CD14-positive monocyte (primary cell): ENCODE measurements at regions not wholly inside any gene's neighbourhood (a gene's known extent, or its start where the extent isn't known, plus 50 kb on each side); places are given as distances from the start of the nearest gene placed in this dataset.
"Not testable (repeated sequence)": the region's sequence is repeated elsewhere in the genome, so short reads cannot be mapped to it uniquely, and the experiment has no call there.

Source experiments
- DNase-seq, 3 donors: peaks; one replicate each; pipeline ENCODE4 v3.0.0-alpha.2; 2011 to 2022
- H2AFZ ChIP-seq: 2 replicates; pipeline ENCODE4 v1.6.0; 2012; ENCODE audit warnings: mild to moderate bottlenecking, low read depth, low read length, inconsistent platforms; ENCODE audit not compliant: insufficient read depth, poor library complexity, severe bottlenecking
- H3K27ac ChIP-seq, 2 donors: 1 replicate in 1 of 2; 2 replicates in 1 of 2; pipeline ENCODE4 v1.5.1; 2012 to 2013; ENCODE audit warnings: low read length in 2 of 2, control low read depth in 1 of 2, inconsistent platforms in 1 of 2, low read depth in 1 of 2, mild to moderate bottlenecking in 1 of 2
- H3K27me3 ChIP-seq, 2 donors: one replicate each; pipeline versions ENCODE4 v1.6.0 to v1.6.1; 2011 to 2013; ENCODE audit warnings: low read length in 2 of 2; ENCODE audit not compliant: control insufficient read depth in 2 of 2, insufficient read depth in 2 of 2
- H3K36me3 ChIP-seq, 2 donors: replicated peaks in 1 of 2; 1 replicate in 1 of 2; 2 replicates in 1 of 2; pipeline versions ENCODE4 v1.5.1 to v1.6.1; 2012 to 2013; ENCODE audit warnings: low read length in 2 of 2, control low read depth in 1 of 2, inconsistent platforms in 1 of 2, mild to moderate bottlenecking in 1 of 2; ENCODE audit not compliant: insufficient read depth in 2 of 2, control insufficient read depth in 1 of 2
- H3K4me1 ChIP-seq, 2 donors: 1 replicate in 1 of 2; 2 replicates in 1 of 2; pipeline versions ENCODE4 v1.5.1 to v1.6.1; 2012 to 2013; ENCODE audit warnings: low read length in 2 of 2, control low read depth in 1 of 2, inconsistent platforms in 1 of 2, mild to moderate bottlenecking in 1 of 2, moderate library complexity in 1 of 2; ENCODE audit not compliant: insufficient read depth in 2 of 2, control insufficient read depth in 1 of 2
- H3K4me2 ChIP-seq: replicated peaks from 2 replicates; pipeline ENCODE3; 2012; ENCODE audit warnings: low read length, moderate library complexity, mild to moderate bottlenecking; ENCODE audit not compliant: poor library complexity, severe bottlenecking; ENCODE audit errors: extremely low read depth
- H3K4me3 ChIP-seq, 3 experiments: fragments of 200-600 bp in 1 of 3; sonication (generic) in 1 of 3; replicated peaks in 1 of 3; 1 replicate in 2 of 3; 2 replicates in 1 of 3; pipeline ENCODE4 v1.5.1; 2011 to 2013; ENCODE audit warnings: low read length in 3 of 3, mild to moderate bottlenecking in 3 of 3, control low read depth in 2 of 3, low read depth in 2 of 3, inconsistent platforms in 1 of 3, moderate library complexity in 1 of 3
- H3K79me2 ChIP-seq: 2 replicates; pipeline ENCODE4 v1.6.0; 2012; ENCODE audit warnings: mild to moderate bottlenecking, control low read depth, inconsistent platforms, low read length, moderate library complexity; ENCODE audit not compliant: insufficient read depth
- H3K9ac ChIP-seq: 2 replicates; pipeline ENCODE4 v1.6.0; 2017; ENCODE audit warnings: low read length, mild to moderate bottlenecking; ENCODE audit not compliant: insufficient read depth, poor library complexity, severe bottlenecking
- H3K9me3 ChIP-seq, 2 donors: replicated peaks in 1 of 2; 1 replicate in 1 of 2; 2 replicates in 1 of 2; pipeline versions ENCODE4 v1.5.1 to v1.6.1; 2012 to 2013; ENCODE audit warnings: low read length in 2 of 2, control low read depth in 1 of 2; ENCODE audit not compliant: control insufficient read depth in 1 of 2, insufficient read depth in 1 of 2
- H4K20me1 ChIP-seq: 2 replicates; pipeline ENCODE4 v1.6.0; 2012; ENCODE audit warnings: mild to moderate bottlenecking, low read length, control low read depth, moderate library complexity; ENCODE audit not compliant: insufficient read depth
- H3K27ac Mint-ChIP-seq, 7 donors: one replicate each; pipeline ENCODE4 v1.8.0; 2020; ENCODE audit warnings: mild to moderate bottlenecking in 7 of 7, mixed read lengths in 7 of 7, moderate library complexity in 6 of 7, inconsistent platforms in 2 of 7
- H3K27me3 Mint-ChIP-seq, 3 donors: one replicate each; pipeline ENCODE4 v1.8.0; 2021 to 2022; ENCODE audit warnings: low read depth in 3 of 3, mild to moderate bottlenecking in 3 of 3, mixed read lengths in 3 of 3, moderate library complexity in 3 of 3, inconsistent platforms in 1 of 3
- H3K36me3 Mint-ChIP-seq, 2 donors: one replicate each; pipeline ENCODE4 v1.8.0; 2020; ENCODE audit warnings: mixed read lengths in 2 of 2, inconsistent platforms in 1 of 2, mild to moderate bottlenecking in 1 of 2
- H3K4me1 Mint-ChIP-seq: one replicate; pipeline ENCODE4 v1.8.0; 2020; ENCODE audit warnings: mild to moderate bottlenecking, mixed read lengths
- H3K4me3 Mint-ChIP-seq, 2 donors: one replicate each; pipeline ENCODE4 v1.8.0; 2020; ENCODE audit warnings: mild to moderate bottlenecking in 2 of 2, mixed read lengths in 2 of 2, moderate library complexity in 1 of 2
- H3K9me3 Mint-ChIP-seq, 7 donors: one replicate each; pipeline ENCODE4 v1.8.0; 2020 to 2022; ENCODE audit warnings: mixed read lengths in 7 of 7, mild to moderate bottlenecking in 6 of 7, moderate library complexity in 6 of 7, inconsistent platforms in 2 of 7
- WGBS: methylation state at CpG from one replicate; pipeline ENCODE4 v1.1.5; 2013; ENCODE audit warnings: missing lambda C conversion rate; ENCODE audit not compliant: insufficient coverage; 5-methylcytosine and 5-hydroxymethylcytosine counted together
- intact Hi-C, 2 donors: fragments of 100-400 bp; cut with micrococcal nuclease; formaldehyde crosslinking; loops; one replicate each; pipeline versions ENCODE4 v1.15.0 to v1.15.1; 2023
- TF ChIP-seq, protein P1 (sequence below): fragments of 200-600 bp; IDR thresholded peaks from one replicate; pipeline ENCODE4 v1.8.0; 2022; ENCODE audit warnings: antibody characterized with exemption, mild to moderate bottlenecking

DNA sequence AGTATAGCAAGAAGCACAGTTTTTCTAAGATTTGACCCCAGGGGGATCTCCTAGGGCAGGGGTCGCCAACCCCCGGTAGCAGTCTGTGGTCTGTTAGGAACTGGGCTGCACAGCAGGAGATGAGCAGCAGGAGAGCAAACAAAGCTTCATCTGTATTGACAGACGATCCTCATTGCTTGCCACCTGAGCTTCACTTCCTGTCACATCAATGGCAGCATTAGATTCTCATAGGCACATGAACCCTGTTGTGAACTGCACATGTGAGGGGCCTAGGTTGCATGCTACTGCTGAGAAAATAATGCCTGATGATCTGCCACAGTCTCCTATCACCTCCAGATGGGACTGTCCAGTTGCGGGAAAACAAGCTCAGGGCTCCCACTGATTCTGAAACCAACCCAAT lies 136.2 kb downstream of the RGPD3 start:
- Histone ChIP-seq H3K4me3 (no peak overlapping the region), H3K27me3 (no peaks in the 10 kb centered on the region), H2AFZ (no peak overlapping the region), H3K4me1 (peaks cover 0 to 3% of the 10 kb centered on the region in 2 donors), H3K36me3 (no peaks in the 10 kb centered on the region), H3K9me3 (peaks cover 4 to 7% of the 10 kb centered on the region in 2 donors), H3K79me2 (no peaks in the 10 kb centered on the region), H3K9ac (no peak overlapping the region), H4K20me1 (no peaks in the 10 kb centered on the region), H3K4me2 (no peak overlapping the region), H3K27ac (no peak overlapping the region)
- Mint-ChIP-seq H3K4me3 (no peak overlapping the region), H3K9me3 (peaks cover 12 to 25% (median 16%) of the 10 kb centered on the region in 7 donors), H3K27me3 (peaks cover 0 to 2% (median 0%) of the 10 kb centered on the region in 3 donors), H3K27ac (no peak overlapping the region), H3K36me3 (no peaks in the 10 kb centered on the region), H3K4me1 (peaks cover 11% of the 10 kb centered on the region)
- no peak for DNase-seq
- intact Hi-C loops: no loop called here
- TF ChIP-seq, protein P1, sequence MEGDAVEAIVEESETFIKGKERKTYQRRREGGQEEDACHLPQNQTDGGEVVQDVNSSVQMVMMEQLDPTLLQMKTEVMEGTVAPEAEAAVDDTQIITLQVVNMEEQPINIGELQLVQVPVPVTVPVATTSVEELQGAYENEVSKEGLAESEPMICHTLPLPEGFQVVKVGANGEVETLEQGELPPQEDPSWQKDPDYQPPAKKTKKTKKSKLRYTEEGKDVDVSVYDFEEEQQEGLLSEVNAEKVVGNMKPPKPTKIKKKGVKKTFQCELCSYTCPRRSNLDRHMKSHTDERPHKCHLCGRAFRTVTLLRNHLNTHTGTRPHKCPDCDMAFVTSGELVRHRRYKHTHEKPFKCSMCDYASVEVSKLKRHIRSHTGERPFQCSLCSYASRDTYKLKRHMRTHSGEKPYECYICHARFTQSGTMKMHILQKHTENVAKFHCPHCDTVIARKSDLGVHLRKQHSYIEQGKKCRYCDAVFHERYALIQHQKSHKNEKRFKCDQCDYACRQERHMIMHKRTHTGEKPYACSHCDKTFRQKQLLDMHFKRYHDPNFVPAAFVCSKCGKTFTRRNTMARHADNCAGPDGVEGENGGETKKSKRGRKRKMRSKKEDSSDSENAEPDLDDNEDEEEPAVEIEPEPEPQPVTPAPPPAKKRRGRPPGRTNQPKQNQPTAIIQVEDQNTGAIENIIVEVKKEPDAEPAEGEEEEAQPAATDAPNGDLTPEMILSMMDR: no peak
- 96% methylated on average over 3 of the region's 4 CpGs for WGBS

DNA sequence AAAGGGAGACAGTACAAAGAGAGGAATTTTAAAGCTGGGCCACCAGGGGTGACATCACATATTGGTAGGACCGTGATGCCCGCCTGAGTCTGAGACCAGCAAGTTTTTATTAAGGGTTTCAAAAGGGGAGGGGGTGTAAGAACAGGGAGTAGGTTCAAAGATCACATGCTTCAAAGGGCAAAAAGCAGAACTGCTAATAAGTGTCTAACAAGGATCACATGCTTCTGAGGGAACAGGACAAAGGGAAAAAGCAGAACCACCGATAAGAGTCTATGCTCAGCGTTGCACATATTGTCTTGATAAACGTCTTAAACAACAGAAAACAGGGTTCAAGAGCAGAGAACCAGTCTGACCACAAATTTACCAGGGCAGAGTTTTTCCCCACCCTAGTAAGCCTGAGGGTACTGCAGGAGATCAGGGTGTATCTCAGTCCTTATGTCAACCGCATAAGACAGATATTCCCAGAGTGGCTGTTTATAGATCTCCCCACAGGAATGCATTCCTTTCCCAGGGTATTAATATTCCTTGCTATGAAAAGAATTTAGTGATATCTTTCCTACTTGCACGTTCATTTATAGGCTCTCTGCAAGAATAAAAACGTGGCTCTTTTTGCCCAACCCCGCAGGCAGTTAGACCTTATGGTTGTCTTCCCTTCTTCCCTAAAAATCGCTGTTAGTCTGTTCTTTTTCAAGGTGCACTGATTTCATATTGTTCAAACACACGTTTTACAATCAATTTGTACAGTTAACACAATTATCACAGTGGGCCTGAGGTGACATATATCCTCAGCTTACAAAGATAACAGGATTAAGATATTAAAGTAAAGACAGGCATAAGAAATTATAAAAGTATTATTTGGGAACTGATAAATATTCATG lies 136.5 kb upstream of the UXS1 start:
- H3K9me3 Mint-ChIP-seq: peaks cover 12 to 25% (median 16%) of the 10 kb centered on the region in 7 donors
- H3K9me3 ChIP-seq, H3K9ac ChIP-seq, H3K36me3 Mint-ChIP-seq, intact Hi-C loops, H3K79me2 ChIP-seq, H3K4me3 Mint-ChIP-seq, H3K27me3 Mint-ChIP-seq, H3K4me1 ChIP-seq, H3K27me3 ChIP-seq, H2AFZ ChIP-seq, H3K36me3 ChIP-seq, H3K4me2 ChIP-seq, H4K20me1 ChIP-seq, H3K4me3 ChIP-seq, H3K27ac ChIP-seq: not testable (repeated sequence)
- H3K4me1 Mint-ChIP-seq: peaks cover 11% of the 10 kb centered on the region
- H3K27ac Mint-ChIP-seq: peak overlapping the region in 5 of 7 donors; percentile 29 to 77 (median 60)
- 85% methylated on average over 5 of the region's 11 CpGs for WGBS
- DNase-seq: peak in 2 of 3 donors; percentile 31 to 38
